Esophagus squamous epithelium (tissue), 4 donors: ENCODE measurements at regions not wholly inside any gene's neighbourhood (a gene's known extent, or its start where the extent isn't known, plus 50 kb on each side); places are given as distances from the start of the nearest gene placed in this dataset.

Source experiments
- CTCF ChIP-seq, 6 experiments: fragments of 450-650 bp in 4 of 6; fragments of 200-600 bp in 2 of 6; sonication (generic) in 2 of 6; IDR thresholded peaks; one replicate each; pipeline ENCODE4 v1.5.1; 2016 to 2019; ENCODE audit warnings: antibody characterized with exemption in 6 of 6, mild to moderate bottlenecking in 4 of 6, moderate library complexity in 4 of 6
- POLR2A ChIP-seq, 4 donors: fragments of 450-650 bp; IDR thresholded peaks; one replicate each; pipeline ENCODE4 v1.6.1; 2017; ENCODE audit warnings: antibody characterized with exemption in 4 of 4, mild to moderate bottlenecking in 4 of 4, moderate library complexity in 3 of 4

- TF ChIP-seq CTCF (IDR thresholded peaks at IDR 0.05), result no peak
- TF ChIP-seq POLR2A (IDR thresholded peaks at IDR 0.05), result no peak
Measured at GRCh38 chr20:52295556-52295955, 104.0 kb upstream of the ZFP64 start.
